ENCODE measurements at regions not wholly inside any gene's neighbourhood (a gene's known extent, or its start where the extent isn't known, plus 50 kb on each side); places are given as distances from the start of the nearest gene placed in this dataset.

DNA sequence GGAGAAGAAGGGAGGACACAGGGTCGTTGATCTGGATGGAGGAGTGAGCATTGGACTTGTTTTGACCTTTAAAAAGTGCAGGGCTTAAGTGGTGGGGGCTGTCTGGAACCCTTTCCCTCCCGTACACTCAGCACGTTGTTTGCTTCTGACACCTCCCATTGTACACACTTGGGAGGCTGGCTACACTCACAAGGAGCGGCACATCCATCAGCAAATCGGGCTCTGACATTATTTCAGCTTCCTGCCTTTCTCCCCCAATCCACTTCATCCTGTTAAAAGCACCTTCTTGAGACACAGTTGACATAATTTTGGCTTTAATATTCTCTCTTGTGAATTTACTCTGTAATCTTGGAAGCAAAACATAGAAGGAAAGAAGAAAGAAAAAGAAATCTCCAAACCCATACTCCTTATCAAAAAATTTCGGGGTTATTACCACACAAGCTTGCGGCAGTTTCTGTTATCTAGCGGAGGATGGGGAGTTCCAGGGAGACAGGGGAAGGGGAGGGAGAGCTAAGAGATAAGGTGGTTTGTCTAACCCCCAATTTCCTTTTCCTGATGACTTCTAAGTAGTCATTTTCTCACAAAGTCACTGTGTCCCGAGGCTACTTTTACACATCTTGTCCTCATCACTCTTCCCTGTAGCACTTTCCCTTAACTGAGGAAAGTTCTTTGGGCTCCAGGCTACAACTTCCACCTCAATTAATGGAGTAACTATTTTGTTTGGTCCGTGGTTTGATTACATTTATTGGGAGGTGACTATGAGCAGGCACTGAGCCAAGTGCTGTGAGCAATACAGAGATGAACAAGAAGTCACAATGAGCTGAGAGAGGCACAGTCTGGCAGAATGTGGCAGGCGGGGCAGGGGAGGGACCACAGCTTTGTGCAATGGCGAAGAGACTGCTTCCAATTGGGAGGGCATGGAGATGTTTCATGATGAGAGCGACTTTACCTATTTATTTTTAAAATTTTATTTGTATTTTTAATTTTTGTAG lies 240.1 kb upstream of the MEX3C start:
- TF ChIP-seq, protein P1, sequence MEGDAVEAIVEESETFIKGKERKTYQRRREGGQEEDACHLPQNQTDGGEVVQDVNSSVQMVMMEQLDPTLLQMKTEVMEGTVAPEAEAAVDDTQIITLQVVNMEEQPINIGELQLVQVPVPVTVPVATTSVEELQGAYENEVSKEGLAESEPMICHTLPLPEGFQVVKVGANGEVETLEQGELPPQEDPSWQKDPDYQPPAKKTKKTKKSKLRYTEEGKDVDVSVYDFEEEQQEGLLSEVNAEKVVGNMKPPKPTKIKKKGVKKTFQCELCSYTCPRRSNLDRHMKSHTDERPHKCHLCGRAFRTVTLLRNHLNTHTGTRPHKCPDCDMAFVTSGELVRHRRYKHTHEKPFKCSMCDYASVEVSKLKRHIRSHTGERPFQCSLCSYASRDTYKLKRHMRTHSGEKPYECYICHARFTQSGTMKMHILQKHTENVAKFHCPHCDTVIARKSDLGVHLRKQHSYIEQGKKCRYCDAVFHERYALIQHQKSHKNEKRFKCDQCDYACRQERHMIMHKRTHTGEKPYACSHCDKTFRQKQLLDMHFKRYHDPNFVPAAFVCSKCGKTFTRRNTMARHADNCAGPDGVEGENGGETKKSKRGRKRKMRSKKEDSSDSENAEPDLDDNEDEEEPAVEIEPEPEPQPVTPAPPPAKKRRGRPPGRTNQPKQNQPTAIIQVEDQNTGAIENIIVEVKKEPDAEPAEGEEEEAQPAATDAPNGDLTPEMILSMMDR (IDR thresholded peaks at IDR 0.05), result no peak
- TF ChIP-seq POLR2A (IDR thresholded peaks at IDR 0.05) (no peak), POLR2AphosphoS5 (IDR thresholded peaks at IDR 0.05; ENCODE audit: insufficient read depth in 1 of 2, low read depth in 1 of 2) (no peak)

Data from vagina (tissue), 2 donors.